ENCODE measurements at regions not wholly inside any gene's neighbourhood (a gene's known extent, or its start where the extent isn't known, plus 50 kb on each side); places are given as distances from the start of the nearest gene placed in this dataset.
"Not testable (repeated sequence)": the region's sequence is repeated elsewhere in the genome, so short reads cannot be mapped to it uniquely, and the experiment has no call there.

- Histone ChIP-seq H2AFZ (ENCODE audit: low read length) (no peak overlapping the region), H3K9me2 (replicated peaks; ENCODE audit: low read depth, low read length) (no peaks in the 10 kb centered on the region), H3F3A (ENCODE audit: low read depth) (no peaks in the 10 kb centered on the region), H3K4me1 (ENCODE audit: insufficient read depth, low read length, poor library complexity, severe bottlenecking) (no peaks in the 10 kb centered on the region), H3K4me2 (ENCODE audit: low read depth, low read length, poor library complexity, severe bottlenecking) (no peak overlapping the region), H3K79me2 (ENCODE audit: insufficient read depth, low read length) (no peaks in the 10 kb centered on the region), H4K20me1 (ENCODE audit: insufficient read depth, low read length, poor library complexity, severe bottlenecking) (no peaks in the 10 kb centered on the region), H3K36me3 (ENCODE audit: insufficient read depth, low read length) (no peaks in the 10 kb centered on the region), H3K4me3 (ENCODE audit: low read length, poor library complexity, severe bottlenecking) (no peak overlapping the region), H3K9ac (ENCODE audit: low read depth, low read length, poor library complexity, severe bottlenecking) (no peak overlapping the region), H3K9me3 (ENCODE audit: insufficient read depth, low read depth, low read length) (no peaks in the 10 kb centered on the region), H3K27me3 (ENCODE audit: insufficient read depth, low read length, poor library complexity, severe bottlenecking) (no peaks in the 10 kb centered on the region)
- no peak for TF ChIP-seq EZH2phosphoT487 (IDR thresholded peaks at IDR 0.05; ENCODE audit: borderline replicate concordance)
- TF ChIP-seq, protein P1, sequence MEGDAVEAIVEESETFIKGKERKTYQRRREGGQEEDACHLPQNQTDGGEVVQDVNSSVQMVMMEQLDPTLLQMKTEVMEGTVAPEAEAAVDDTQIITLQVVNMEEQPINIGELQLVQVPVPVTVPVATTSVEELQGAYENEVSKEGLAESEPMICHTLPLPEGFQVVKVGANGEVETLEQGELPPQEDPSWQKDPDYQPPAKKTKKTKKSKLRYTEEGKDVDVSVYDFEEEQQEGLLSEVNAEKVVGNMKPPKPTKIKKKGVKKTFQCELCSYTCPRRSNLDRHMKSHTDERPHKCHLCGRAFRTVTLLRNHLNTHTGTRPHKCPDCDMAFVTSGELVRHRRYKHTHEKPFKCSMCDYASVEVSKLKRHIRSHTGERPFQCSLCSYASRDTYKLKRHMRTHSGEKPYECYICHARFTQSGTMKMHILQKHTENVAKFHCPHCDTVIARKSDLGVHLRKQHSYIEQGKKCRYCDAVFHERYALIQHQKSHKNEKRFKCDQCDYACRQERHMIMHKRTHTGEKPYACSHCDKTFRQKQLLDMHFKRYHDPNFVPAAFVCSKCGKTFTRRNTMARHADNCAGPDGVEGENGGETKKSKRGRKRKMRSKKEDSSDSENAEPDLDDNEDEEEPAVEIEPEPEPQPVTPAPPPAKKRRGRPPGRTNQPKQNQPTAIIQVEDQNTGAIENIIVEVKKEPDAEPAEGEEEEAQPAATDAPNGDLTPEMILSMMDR (conservative IDR thresholded peaks at IDR 0.05; ENCODE audit: low read length) = no peak
These were observed 231.6 kb upstream of the RPS23 start for GRCh38 chr5:82509762-82510161.

DNA sequence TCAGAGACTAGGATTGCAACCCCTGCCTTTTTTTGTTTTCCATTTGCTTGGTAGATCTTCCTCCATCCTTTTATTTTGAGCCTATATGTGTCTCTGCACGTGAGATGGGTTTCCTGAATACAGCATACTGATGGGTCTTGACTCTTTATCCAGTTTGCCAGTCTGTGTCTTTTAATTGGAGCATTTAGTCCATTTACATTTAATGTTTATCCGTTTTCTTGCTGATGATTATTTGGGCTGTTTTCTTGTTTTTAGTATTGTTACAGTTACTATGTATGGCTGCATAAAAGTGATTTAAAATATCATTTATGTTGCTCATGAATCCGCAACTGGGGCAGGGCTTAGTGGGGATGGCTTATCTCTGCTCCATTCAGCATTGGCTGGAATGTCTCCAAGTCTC is 228.2 kb upstream of the RPS23 start:
- not testable (repeated sequence) for H3F3A ChIP-seq (ENCODE audit: low read depth); H2AFZ ChIP-seq (ENCODE audit: low read length); H3K27me3 ChIP-seq (ENCODE audit: insufficient read depth, low read length, poor library complexity, severe bottlenecking); H3K9ac ChIP-seq (ENCODE audit: low read depth, low read length, poor library complexity, severe bottlenecking); H3K9me2 ChIP-seq (replicated peaks; ENCODE audit: low read depth, low read length); H3K4me2 ChIP-seq (ENCODE audit: low read depth, low read length, poor library complexity, severe bottlenecking); H3K79me2 ChIP-seq (ENCODE audit: insufficient read depth, low read length); H3K4me3 ChIP-seq (ENCODE audit: low read length, poor library complexity, severe bottlenecking); H3K4me1 ChIP-seq (ENCODE audit: insufficient read depth, low read length, poor library complexity, severe bottlenecking); H3K36me3 ChIP-seq (ENCODE audit: insufficient read depth, low read length); H4K20me1 ChIP-seq (ENCODE audit: insufficient read depth, low read length, poor library complexity, severe bottlenecking); H3K9me3 ChIP-seq (ENCODE audit: insufficient read depth, low read depth, low read length)

- no peaks in the 10 kb centered on the region for H3K9me3 ChIP-seq (ENCODE audit: insufficient read depth, low read depth, low read length)
- H3K36me3 ChIP-seq (ENCODE audit: insufficient read depth, low read length) = no peaks in the 10 kb centered on the region
- no peak overlapping the region for H3K4me2 ChIP-seq (ENCODE audit: low read depth, low read length, poor library complexity, severe bottlenecking)
- no peaks in the 10 kb centered on the region for H3K79me2 ChIP-seq (ENCODE audit: insufficient read depth, low read length)
- no peaks in the 10 kb centered on the region for H3F3A ChIP-seq (ENCODE audit: low read depth)
- H4K20me1 ChIP-seq (ENCODE audit: insufficient read depth, low read length, poor library complexity, severe bottlenecking) = no peaks in the 10 kb centered on the region
- H3K4me3 ChIP-seq (ENCODE audit: low read length, poor library complexity, severe bottlenecking) = no peak overlapping the region
- no peak for TF ChIP-seq EZH2phosphoT487 (IDR thresholded peaks at IDR 0.05; ENCODE audit: borderline replicate concordance)
- TF ChIP-seq, protein P1 (conservative IDR thresholded peaks at IDR 0.05; ENCODE audit: low read length) = no peak
- H3K9ac ChIP-seq (ENCODE audit: low read depth, low read length, poor library complexity, severe bottlenecking) = no peak overlapping the region
- no peak overlapping the region for H2AFZ ChIP-seq (ENCODE audit: low read length)
- H3K4me1 ChIP-seq (ENCODE audit: insufficient read depth, low read length, poor library complexity, severe bottlenecking) = no peaks in the 10 kb centered on the region
- H3K27me3 ChIP-seq (ENCODE audit: insufficient read depth, low read length, poor library complexity, severe bottlenecking) = no peaks in the 10 kb centered on the region
- H3K9me2 ChIP-seq (replicated peaks; ENCODE audit: low read depth, low read length) = no peaks in the 10 kb centered on the region
These were observed 221.6 kb upstream of the RPS23 start for GRCh38 chr5:82499725-82500244.

DNA sequence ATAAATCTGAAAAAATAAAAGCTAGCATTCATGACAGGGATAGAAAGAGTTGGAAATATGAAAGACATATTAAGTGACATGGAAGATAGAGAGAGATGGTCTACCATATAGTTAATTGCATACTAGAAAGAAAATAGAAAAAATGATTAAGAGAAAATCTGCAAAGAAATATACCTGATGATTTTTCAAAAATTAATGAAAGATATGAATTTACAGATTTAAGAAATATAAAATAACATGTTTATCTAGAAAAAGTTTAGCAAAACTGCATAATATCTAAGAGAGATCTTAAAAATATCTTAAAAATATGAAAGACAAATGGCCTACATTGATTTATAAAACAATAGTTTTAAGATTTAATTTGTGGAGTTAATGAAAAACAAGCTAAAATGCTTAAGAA is 219.1 kb upstream of the RPS23 start:
- H3K36me3 ChIP-seq (ENCODE audit: insufficient read depth, low read length) = no peaks in the 10 kb centered on the region
- no peak overlapping the region for H3K9ac ChIP-seq (ENCODE audit: low read depth, low read length, poor library complexity, severe bottlenecking)
- H3K4me2 ChIP-seq (ENCODE audit: low read depth, low read length, poor library complexity, severe bottlenecking) = no peak overlapping the region
- TF ChIP-seq, protein P1 (conservative IDR thresholded peaks at IDR 0.05; ENCODE audit: low read length) = no peak
- no peak for TF ChIP-seq EZH2phosphoT487 (IDR thresholded peaks at IDR 0.05; ENCODE audit: borderline replicate concordance)
- no peaks in the 10 kb centered on the region for H3K27me3 ChIP-seq (ENCODE audit: insufficient read depth, low read length, poor library complexity, severe bottlenecking)
- H3K4me3 ChIP-seq (ENCODE audit: low read length, poor library complexity, severe bottlenecking) = no peak overlapping the region
- H3K9me2 ChIP-seq (replicated peaks; ENCODE audit: low read depth, low read length) = no peaks in the 10 kb centered on the region
- H3K9me3 ChIP-seq (ENCODE audit: insufficient read depth, low read depth, low read length) = no peaks in the 10 kb centered on the region
- H2AFZ ChIP-seq (ENCODE audit: low read length) = no peak overlapping the region
- no peaks in the 10 kb centered on the region for H4K20me1 ChIP-seq (ENCODE audit: insufficient read depth, low read length, poor library complexity, severe bottlenecking)
- no peaks in the 10 kb centered on the region for H3F3A ChIP-seq (ENCODE audit: low read depth)
- no peaks in the 10 kb centered on the region for H3K4me1 ChIP-seq (ENCODE audit: insufficient read depth, low read length, poor library complexity, severe bottlenecking)
- H3K79me2 ChIP-seq (ENCODE audit: insufficient read depth, low read length) = no peaks in the 10 kb centered on the region

Data from Loucy (cell line).